Cerebellar cortex (tissue), 1 donor: ENCODE measurements at regions not wholly inside any gene's neighbourhood (a gene's known extent, or its start where the extent isn't known, plus 50 kb on each side); places are given as distances from the start of the nearest gene placed in this dataset.

ENCODE experiments used
- DNase-seq: peaks from one replicate; pipeline ENCODE4 v3.0.0-alpha.2; 2015; ENCODE audit warnings: low spot score

DNA sequence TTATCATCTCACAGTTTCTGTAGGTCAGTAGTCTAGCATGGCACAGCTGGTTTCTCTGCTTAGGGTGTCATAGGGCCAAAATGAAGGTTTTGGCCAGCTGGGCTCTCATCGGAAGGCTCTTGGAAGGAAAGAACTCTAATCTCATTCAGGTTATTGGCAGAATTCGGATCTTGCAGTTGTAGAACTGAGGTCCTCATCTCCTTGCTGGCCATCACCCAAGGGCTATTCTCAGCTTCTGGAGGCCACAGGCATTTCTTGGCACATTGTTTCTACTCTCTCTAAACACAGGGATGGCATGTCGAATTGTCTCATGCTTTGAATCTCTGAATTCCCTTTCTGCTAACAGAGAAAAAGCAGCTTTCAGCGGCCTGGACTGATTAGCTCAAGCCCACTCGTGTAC lies 258.0 kb upstream of the SMARCA2 start:
- DNase-seq, result no peak

DNA sequence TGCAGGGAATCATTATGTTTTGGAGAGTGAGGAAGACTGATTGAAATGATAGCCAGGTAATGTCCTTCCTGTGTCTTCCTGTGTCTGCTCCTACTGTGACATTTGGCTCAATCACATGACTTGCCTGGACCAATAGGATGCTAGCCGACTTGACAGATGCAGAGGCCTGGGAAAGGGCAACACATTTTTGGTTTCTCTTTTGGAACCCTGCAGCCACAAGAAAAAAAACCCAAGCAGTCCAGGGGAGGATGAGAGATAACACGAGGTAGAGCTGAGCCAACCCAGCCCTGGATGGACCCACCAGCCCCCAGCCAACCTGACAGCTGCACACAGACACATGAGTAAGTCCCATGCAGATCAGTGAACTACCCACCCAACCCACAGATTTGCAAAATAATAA lies 256.1 kb upstream of the SMARCA2 start:
- no peak for DNase-seq

DNA sequence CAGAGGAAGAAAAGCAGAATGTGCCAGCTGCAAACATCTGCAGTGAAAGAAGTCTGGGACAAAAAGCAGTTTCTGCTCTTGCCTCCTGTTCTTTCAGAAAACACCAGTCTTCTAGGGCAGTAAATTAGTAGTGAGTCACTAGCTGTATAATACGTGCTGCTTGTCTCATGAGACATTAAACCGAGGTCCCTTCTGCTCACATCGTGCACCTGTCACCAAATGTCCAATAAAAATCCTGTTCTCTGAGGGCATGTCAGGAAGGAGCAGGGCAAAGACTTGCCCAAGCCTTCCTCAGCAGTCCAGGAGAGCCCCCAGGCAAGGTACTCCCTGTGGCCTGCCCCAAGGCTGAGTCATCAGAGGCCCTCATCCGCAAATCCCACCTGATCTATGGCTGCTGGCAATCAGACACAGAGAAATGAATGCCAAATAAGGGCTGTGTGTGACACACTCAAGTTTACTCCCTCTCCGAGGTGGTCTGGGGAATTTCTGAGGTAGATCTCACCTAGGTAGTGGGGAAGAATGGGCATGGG lies 255.3 kb upstream of the SMARCA2 start:
- no peak for DNase-seq

DNA sequence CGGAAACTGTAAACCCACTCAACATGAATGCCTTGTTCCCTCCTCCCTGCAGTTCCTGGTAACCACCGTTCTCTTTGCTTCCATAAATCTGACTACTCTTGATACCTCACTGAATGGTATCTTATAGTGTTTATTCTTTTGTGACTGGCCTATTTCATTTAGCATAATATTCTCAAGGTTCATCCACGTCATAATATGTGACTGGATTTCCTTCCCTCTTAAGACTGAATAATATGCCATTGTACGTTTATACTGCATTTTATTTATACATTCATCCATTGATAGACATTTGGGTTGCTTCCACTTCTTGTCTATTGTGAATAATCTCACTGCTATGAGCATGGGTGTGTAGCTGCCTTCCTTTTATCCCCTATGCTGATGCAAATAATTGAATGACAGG lies 253.3 kb upstream of the SMARCA2 start:
- DNase-seq, result no peak

DNA sequence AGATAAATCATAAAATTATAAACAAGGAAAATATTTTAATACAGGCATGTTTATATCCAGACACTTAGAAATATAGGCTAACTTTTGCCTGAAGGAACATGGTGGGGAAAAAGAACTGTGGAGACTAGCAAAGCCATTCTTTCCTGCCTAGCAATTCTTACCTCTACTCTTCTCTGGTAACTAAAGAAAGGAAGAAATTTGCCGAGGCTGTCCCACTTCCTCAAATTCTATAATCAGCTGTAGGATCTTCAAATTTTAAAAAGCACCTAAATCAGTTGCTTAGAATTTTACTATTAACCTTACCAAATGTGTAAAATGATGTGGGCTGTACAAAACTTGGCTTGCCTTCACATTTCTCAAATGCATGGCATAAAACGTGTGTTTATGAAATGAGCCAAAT lies 249.1 kb upstream of the SMARCA2 start:
- no peak for DNase-seq

DNA sequence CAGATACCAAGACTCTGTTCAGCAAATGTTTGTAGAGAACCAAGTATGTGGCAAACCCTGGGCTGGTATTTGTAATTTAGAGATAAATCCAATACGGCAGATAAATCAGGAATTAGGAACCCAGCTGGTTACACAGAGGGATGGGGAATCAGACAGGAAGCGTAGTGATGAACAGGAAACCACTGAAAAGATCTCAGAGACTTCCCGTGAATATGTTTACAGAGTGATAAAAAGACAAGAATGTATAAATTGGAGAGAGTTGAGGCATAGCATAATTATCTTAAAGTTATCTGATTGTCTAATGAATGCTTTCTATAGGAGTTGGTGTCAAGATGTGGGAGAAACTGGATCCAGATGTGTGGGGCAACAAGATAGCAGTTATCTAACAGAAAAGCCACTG lies 246.6 kb upstream of the SMARCA2 start:
- no peak for DNase-seq

DNA sequence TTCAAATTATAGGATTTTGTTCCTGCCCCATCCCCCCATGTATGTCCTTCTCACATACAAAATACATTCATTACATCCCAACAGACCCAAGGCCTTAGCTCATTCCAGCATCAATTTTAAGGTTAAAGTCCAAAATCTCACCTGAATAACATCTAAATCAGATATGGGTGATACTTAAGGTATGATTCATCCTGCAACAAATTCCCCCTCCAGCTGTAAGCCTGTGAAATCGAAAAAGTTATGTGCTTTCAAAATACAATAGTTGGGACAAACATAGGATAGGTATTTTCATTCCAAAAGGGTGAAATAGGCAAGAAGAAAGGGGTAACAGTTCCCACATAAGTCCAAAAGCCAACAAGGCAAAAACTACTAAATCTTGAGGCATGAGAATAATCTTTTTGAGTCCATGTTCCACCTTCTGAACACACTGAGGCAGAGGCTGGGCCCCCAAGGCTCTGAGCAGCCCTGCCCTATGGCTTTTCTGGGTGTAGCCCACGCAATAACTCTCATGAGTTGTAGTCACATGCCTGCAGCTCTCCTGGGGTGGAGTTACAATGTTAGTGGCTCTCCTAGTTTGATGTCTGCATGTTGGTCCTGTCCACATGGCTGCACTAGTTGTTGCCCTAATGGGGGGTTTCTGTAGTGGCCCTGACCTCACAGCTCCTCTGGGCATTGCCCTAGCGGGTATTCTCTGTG lies 243.9 kb upstream of the SMARCA2 start:
- DNase-seq, result no peak

DNA sequence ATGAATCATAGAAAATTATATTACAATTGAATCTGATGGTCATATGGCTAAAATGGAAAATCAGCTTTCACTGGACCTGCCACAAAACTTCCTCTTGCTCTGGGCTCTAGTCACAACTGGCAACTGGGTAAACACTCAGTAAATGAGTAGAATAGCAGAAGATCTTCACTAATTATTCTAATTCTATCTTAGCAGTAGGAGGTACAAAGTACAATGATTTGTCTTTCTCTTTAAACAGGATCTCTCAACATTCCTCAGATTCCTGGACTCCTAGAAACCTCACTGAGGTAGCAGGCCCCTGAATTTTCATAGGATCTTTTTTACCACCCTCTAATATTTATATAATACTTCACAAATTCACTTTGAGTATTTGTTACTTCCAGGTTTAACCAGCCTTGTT lies 239.9 kb upstream of the SMARCA2 start:
- no peak for DNase-seq

DNA sequence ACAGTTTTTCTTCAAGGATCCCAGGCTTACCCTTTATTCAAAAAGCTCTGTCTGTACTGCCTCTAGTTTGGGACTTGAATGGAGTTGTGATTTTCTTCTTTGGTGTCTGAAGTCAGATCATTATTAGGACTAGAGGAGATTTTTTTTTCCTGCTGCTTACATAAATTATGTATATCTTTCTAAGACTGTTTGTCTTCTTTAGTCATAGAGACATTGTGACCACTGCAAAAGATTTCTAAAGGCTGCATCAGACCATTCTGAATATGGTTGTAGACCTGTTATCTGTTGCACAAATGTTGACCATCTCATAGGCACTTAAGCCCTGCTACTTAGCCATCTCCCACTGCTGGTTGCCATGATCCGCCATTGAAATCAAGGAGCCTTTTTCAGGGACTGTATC lies 238.5 kb upstream of the SMARCA2 start:
- DNase-seq, result no peak

DNA sequence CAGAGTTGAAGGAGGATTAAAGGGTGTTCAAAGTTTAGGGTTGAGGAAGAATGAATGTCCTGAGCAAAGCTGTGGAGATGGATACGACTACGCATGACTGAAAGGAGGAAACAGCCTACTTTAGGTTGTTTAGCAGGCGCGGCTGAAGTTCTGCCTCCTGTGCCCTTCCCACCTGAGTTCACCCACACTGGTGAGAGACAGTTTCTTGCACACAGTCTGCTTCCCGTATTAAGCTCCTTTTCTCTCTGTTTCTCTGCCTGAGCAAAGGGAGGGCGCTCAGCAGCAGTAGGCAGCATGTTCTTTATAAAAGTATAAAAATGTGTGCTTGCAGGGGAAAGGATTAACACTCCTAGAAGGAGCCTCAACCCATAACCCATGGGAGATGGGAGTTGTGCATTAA lies 224.0 kb upstream of the SMARCA2 start:
- DNase-seq, result no peak

DNA sequence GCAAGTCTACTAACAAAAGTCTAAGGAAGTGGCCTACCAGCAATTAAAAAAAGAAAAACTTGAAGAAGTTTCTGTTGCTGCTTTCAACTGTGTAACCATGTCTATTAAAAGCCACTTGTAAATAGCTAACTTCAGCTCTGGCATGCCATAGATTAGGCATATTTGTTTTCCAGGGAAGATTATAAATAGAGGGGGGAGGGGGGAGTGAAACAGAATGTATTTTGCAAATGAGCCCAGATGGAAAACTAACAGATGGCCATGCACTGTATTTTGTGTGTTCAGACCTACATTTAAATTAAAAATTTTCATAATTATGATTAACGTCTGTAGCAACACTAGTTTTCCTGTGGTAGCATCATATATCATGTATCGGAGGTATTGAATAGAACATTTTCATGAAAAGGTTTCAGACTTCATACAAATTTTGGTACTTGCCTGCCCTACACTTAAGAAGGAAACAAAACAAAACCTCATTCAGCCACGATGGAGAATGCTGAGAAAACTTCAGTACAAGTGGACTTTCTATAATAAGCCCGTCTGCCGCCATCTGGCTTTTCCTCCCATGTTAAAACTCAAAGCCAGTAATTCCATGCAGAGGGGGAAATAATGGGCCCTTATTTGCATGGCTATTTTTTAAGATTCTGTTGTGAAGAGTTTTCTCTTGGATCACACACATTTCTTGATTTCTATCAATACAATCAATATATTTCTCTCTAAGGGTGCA lies 220.4 kb upstream of the SMARCA2 start:
- DNase-seq, result no peak

DNA sequence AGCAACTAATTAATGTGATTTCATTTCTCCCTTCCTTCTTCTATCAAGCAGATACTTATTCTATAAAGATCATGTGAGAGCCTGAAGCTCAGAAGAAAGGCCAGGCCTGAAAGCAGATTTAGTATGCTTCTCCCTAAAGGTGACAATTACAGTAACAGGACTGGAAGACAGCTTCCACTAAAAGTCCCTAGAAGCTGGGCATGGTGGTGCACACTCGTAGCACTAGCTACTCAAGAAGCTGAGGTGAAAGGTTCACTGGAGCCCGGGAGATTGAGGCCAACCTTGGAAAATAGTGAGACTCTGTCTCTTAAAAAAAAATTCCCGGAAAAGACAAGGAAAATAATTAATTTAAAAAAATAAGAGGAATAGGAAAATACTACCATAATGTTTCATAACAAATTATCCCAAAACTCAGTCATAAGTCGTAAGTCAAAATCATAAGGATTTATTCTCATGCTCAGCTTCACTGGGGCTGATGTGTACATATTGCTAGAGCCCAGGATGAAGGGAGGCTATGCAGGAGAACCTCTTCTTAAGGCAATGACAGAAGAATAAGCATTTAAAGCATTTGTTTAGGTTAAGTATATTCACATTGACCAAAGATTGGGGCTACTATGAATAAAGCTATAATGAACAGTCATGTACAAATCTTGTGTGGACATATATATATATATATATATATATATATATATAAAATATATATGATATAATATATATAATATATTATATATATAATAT lies 210.8 kb upstream of the SMARCA2 start:
- DNase-seq, result no peak

DNA sequence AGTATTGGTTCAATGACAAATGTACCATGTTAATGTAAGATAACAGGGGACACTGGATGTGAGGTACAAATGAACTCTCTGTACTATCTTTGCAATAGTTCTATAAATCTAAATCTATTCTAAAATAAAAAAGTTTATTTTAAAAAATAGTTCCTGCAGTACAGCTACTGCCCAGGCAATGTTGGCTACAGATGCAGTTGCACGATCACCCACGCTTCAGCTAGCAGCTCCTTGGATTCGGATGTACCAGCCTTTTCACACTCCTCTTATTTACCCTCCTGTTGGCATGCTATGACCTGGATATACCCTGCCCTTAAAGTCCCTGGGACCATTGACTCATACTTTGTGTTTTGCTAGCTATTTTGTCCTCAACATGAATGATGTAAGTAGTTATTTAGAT lies 185.4 kb upstream of the SMARCA2 start:
- DNase-seq, result no peak

DNA sequence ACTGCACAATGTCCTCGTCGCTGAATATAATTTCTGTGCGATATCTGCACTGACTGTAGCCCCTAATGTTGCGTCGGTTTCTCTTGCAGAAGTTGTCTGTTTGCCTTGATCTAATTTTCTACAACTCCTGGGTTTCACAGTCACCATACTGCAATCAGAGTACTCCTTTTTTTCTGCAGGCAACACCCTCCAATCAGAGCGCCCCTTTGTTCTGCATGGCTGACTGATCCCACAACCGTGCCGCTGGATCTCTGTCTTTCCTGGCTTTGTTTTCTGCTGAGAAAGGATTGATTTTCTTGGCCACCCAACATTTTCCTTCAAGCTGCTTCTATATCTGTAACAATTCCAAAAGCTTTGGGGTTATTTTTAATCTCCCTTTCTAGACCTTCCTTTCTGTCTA lies 182.2 kb upstream of the SMARCA2 start:
- DNase-seq, result no peak

DNA sequence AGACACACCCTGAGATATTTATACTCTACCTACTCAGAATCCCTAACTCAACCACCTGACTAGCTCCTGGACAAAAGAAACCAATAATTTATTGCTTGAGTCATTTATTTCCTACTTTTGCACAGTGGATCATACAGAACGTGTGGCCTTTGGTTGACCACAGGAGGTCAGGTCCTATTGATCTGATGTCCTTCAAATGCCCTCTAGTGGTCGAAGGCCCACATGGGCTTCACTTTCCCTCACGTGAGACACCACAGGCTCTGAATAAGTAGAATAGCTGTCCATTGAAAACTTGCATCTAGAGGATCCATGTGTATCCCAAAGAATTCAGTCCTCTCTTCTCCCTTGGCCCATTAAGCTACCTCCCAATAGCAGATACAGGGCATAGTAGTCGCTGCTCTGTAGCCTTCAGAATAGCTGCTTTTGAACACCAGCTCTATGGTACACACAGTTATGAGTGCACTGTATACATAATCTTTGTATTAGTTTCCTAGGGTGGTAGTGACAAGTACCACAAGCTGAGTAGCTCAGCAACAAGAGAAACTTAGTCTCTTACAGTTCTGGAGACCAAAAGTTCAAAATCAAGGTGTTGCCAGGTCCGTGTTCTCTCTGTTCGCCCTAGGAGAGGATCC lies 177.6 kb upstream of the SMARCA2 start:
- DNase-seq, result peak; percentile 32

DNA sequence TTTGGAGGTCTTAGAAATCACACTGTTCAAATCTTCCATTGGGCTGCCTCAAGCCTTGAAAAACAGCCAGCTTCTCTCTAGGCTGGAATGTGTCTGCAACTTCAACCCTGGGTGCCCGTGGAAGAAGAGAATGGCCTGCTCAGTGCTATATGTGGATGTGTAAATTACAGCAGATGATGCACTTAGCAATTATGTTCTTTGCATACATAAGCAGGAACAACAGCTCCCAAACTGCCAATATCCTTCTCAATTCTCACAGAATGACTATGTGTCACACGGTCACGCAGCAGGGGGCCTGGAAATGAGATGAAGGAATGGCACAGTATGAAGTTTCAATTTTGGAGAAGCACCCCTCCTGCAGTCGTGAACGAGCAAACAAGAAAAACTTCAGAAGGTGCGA lies 175.2 kb upstream of the SMARCA2 start:
- DNase-seq, result no peak

DNA sequence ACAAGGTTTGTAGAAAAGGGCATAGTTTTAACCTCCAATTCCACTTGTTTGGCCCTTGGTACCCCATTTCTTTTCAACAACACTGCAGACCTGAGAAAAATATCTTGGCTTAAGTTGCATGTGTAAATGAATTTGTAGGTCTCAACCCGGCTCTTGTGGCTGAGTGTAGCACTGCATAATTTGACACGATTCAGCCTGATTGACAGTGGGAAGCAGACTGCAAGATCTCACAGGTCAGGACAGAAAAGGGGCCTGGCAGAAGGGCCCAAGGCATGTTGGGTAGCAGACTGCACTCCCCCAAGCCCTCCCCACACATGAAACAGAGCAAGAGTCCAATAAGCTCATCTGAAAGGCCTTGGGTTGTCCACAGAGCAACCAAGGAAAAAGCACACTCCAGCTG lies 169.7 kb upstream of the SMARCA2 start:
- no peak for DNase-seq

DNA sequence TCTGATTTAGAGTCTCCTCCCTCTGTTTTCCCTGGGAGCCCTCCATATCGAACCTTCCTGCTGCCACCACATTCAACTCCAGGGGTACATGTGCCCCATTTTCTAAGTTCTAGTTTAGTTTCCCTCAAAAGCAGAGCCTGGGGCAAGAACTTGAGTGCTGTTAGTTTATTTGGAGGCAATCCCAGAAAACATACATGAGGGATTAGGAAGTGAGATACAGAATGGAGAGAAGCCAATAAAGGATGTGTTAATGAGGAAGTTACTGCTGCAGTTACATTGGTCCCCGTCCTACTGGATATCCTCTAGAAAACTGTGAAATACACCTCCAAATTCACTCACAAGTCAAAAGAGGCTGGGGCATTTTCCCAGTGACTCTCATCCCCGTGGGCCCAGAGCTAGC lies 159.4 kb upstream of the SMARCA2 start:
- DNase-seq, result no peak

DNA sequence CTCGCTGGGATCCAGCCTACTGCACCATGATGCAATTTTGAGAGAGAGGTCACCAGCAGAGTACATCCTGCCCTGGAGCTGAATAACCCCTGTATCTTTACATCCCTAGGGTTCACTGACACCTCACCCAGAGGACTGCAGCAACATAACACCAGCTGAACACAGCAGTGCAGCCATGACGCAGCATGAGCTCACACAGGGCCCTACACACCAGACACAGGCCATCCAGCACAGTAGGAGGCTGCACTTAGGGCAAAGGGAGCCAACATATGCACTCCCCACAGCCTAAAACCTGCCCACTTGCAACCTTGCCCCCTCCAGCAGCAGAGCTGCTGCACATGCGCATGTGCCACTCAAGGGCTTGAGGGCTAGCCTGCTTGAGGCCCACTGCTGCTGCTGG lies 157.3 kb upstream of the SMARCA2 start:
- DNase-seq, result no peak

DNA sequence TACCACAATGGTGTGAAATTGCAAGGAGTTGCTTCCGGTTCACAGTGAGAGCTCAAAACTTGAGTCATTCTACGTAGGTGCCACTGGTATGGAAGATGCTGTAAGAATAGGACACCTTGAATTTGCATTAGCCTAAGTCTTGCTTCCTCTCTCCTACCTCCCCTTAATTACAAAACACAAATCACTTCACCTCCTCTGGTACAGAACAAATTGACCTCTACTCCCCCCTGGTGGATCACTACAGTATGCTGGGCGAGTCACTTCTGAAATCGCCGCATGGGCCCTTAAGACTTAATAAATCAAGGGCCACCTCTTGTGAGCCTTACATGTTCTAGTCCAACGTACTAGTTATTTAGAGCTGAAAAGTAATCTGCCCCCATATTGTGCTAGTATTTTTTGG lies 145.3 kb upstream of the SMARCA2 start:
- peak; percentile 6 for DNase-seq

DNA sequence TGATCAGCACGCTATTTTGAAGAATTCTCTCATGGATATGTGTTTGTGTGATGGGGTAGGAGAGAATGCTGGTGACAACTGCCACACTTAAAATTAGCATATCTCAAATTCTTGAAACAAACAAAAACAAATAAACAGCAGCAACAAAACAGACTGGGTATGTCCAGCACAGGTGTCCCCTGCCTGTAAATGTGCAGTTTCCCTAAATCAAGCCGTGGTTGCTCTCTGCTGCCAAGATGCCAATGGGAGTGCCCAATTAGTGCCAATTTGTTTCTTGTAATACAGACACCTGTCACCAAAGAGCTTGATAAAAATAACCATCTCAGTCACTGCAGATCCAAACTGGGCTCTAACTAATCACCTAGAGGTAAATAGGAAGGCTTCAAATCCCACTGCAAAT lies 144.2 kb upstream of the SMARCA2 start:
- DNase-seq, result peak; percentile 48

DNA sequence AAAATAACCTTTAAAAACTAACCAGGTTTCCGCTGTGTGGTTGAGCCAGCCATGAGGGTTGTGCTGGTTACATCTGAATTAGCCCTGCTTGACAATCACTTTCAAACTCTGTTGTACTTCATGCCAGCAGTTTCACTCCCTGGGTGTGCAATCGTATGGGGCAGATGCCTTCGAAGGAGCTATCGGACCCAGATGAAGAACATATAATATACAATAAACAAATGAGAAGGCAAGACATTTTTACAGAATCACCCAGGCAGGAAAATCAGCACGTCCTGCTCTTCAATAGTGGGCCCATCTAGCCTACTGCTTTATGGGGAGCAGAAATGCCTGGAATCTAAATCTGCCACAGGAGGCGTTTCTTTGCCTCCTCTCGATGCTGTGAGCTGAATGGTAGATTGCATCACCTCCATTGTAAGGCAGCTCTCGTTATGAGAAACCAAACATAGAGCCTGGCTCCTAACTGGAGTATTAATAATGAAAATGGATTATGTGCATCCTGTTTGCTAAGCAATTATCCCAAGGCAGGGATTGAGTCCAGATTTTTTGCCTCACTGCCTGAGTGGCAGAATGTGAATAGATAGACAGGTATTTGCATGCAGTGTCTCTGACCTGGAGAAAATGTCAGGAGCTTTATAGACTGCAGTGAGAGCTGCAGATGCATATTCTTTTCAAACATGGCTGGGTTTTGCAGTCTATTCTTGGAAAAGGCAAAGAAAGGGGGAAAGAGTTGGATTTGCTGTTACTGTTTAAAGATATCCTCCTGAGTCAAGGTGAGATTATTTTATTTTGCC lies 143.3 kb upstream of the SMARCA2 start:
- DNase-seq, result peak; percentile 20
